GM10266 (cell line): ENCODE measurements at regions not wholly inside any gene's neighbourhood (a gene's known extent, or its start where the extent isn't known, plus 50 kb on each side); places are given as distances from the start of the nearest gene placed in this dataset.
A peak's percentile ranks its signal among the peaks of the same experiment; 100 is the strongest.

Experiments used
- DNase-seq: peaks from one replicate; pipeline ENCODE4 v3.0.0; 2012; ENCODE audit errors: extremely low spot score
- CTCF ChIP-seq: IDR thresholded peaks from 2 replicates; pipeline ENCODE4 v1.5.1; 2012; ENCODE audit warnings: mild to moderate bottlenecking, low read depth; ENCODE audit not compliant: control insufficient read depth, insufficient read depth; ENCODE audit errors: missing control alignments

- no peak for TF ChIP-seq CTCF
- DNase-seq: no peak
Observed at GRCh38 chr18:24869285-24869684, 408.8 kb downstream of the HRH4 start.

DNA sequence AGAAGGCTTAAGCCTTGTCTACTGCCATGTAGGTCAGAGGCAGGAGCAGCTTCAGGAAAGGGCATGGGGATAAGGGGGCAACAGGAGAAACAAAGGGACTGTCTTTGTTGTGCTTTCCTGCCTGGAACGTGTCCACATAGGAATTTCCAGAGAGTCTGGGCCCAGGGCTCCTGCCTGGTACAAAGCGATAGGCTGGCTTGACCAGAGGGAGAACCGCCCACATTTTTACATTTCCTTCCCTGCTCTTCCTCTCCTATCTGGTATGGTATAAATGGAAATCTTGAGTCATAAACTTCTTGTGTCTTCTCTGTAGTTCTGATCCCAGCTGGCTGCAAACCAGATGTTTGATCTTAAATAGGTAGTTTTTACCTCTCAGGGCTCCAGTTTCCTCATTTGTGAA lies 414.8 kb downstream of the HRH4 start:
- TF ChIP-seq CTCF: no peak
- DNase-seq: no peak

- no peak for DNase-seq
- TF ChIP-seq CTCF: no peak
Observed at GRCh38 chr18:24875777-24876176, 415.3 kb downstream of the HRH4 start.

DNA sequence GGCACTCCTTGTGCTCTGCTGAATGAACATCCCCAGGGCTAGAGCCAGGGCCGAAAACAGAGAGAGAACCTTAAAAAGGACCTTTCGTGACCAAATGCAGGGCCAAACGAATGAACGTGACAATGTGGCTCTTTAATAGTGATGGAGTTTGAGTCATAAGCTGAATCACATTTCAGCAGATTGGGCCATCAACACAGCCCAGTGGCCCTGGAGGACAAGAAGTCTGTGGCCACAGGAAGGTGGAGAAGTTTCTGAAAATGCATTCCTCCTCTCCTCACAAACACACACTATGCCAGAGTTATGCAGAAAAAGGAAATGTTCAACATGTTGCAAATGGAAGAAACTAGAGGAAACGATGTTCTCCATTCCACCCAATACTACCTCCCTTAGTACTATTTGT lies 415.8 kb downstream of the HRH4 start:
- DNase-seq: no peak
- no peak for TF ChIP-seq CTCF

DNA sequence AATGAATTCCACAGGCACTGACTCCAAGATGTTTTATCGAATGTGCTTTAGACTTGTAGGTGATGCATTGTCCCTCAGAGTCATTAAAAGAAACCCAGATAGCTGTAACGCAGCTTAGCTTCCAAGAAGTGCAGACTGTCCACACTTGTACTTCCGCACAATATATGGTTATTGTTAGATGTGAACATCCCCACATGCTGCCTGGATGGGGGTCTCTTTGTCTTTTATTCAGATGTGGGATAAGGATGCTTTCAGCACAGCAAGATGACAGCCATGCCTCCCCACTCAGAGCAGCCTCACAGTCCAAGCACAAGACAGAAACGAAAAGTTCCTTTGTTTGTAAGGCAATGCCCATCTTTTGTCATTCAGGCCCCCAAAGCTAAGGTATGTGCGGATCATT lies 416.6 kb downstream of the HRH4 start:
- no peak for TF ChIP-seq CTCF
- DNase-seq: no peak

DNA sequence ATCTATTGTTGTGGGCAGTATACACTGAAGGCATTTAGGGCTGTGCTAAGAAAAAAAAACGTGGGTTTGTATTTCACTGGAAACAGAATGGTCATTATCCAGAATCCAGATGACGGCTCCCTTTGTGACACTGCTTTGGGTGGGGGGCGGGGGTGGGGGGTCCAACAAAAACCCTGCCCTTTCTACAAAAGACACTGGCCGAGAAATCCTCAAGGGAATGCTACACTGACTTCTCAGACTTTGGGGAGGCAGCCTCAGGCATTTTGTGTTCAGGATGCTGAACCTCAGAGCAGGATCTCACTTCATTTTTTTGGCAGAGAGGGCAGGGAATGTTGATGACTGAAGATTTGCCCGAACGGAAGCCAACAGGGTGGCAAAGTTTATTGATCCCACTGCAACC lies 417.1 kb downstream of the HRH4 start:
- no peak for DNase-seq
- no peak for TF ChIP-seq CTCF

- peak; percentile 8 for DNase-seq
- peak; percentile 42 for TF ChIP-seq CTCF
Observed at GRCh38 chr18:24878289-24878688, 417.9 kb downstream of the HRH4 start.
